Smooth muscle cell (in vitro differentiated cells): ENCODE measurements at regions not wholly inside any gene's neighbourhood (a gene's known extent, or its start where the extent isn't known, plus 50 kb on each side); places are given as distances from the start of the nearest gene placed in this dataset.

Source experiments
- DNase-seq: peaks from one replicate; lab custom pipeline; 2025; ENCODE audit not compliant: unreplicated experiment; lab: John Stamatoyannopoulos, UW
- H2AFZ ChIP-seq: fragments of 200-600 bp; sonication (generic); 2 replicates; pipeline ENCODE4 v1.6.0; 2016; ENCODE audit warnings: antibody characterized with exemption, low read depth, mild to moderate bottlenecking
- H3F3A ChIP-seq: fragments of 200-600 bp; sonication (generic); 2 replicates; pipeline ENCODE4 v1.6.0; 2017; ENCODE audit warnings: antibody characterized with exemption, low read depth
- H3K27ac ChIP-seq: fragments of 200-600 bp; sonication (generic); 2 replicates; pipeline ENCODE4 v1.5.1; 2016; ENCODE audit warnings: low read depth, mild to moderate bottlenecking
- H3K27me3 ChIP-seq: fragments of 200-600 bp; sonication (generic); 2 replicates; pipeline ENCODE4 v1.6.1; 2016; ENCODE audit warnings: low read depth, mild to moderate bottlenecking
- H3K36me3 ChIP-seq: fragments of 200-600 bp; sonication (generic); 2 replicates; pipeline ENCODE4 v1.5.1; 2016; ENCODE audit warnings: low read depth
- H3K4me1 ChIP-seq: fragments of 200-600 bp; sonication (generic); 2 replicates; pipeline ENCODE4 v1.5.1; 2016; ENCODE audit warnings: low read depth
- H3K4me2 ChIP-seq: fragments of 200-600 bp; sonication (generic); 2 replicates; pipeline ENCODE4 v1.6.0; 2016; ENCODE audit warnings: mild to moderate bottlenecking
- H3K4me3 ChIP-seq: fragments of 200-600 bp; sonication (generic); 2 replicates; pipeline ENCODE4 v1.5.1; 2016; ENCODE audit warnings: mild to moderate bottlenecking
- H3K79me2 ChIP-seq: fragments of 200-600 bp; sonication (generic); 2 replicates; pipeline ENCODE4 v1.6.0; 2016; ENCODE audit warnings: low read depth, mild to moderate bottlenecking
- H3K9ac ChIP-seq: fragments of 200-600 bp; sonication (generic); 2 replicates; pipeline ENCODE4 v1.6.0; 2016; ENCODE audit warnings: low read depth
- H3K9me3 ChIP-seq: fragments of 200-600 bp; sonication (generic); replicated peaks from 2 replicates; pipeline ENCODE4 v1.5.1; 2016; ENCODE audit warnings: low read depth
- H4K20me1 ChIP-seq: fragments of 200-600 bp; sonication (generic); 2 replicates; pipeline ENCODE4 v1.6.0; 2016; ENCODE audit warnings: low read depth
- WGBS: methylation state at CpG from one replicate; pipeline ENCODE4 v1.1.7; 2016; ENCODE audit warnings: low lambda C conversion rate; 5-methylcytosine and 5-hydroxymethylcytosine counted together
- TF ChIP-seq, protein P1 (sequence below): fragments of 200-600 bp; sonication (generic); IDR thresholded peaks from 2 replicates; pipeline ENCODE4 v1.5.1; 2017; ENCODE audit warnings: borderline replicate concordance, mild to moderate bottlenecking, antibody characterized with exemption; ENCODE audit not compliant: insufficient read depth, poor library complexity, severe bottlenecking

DNA sequence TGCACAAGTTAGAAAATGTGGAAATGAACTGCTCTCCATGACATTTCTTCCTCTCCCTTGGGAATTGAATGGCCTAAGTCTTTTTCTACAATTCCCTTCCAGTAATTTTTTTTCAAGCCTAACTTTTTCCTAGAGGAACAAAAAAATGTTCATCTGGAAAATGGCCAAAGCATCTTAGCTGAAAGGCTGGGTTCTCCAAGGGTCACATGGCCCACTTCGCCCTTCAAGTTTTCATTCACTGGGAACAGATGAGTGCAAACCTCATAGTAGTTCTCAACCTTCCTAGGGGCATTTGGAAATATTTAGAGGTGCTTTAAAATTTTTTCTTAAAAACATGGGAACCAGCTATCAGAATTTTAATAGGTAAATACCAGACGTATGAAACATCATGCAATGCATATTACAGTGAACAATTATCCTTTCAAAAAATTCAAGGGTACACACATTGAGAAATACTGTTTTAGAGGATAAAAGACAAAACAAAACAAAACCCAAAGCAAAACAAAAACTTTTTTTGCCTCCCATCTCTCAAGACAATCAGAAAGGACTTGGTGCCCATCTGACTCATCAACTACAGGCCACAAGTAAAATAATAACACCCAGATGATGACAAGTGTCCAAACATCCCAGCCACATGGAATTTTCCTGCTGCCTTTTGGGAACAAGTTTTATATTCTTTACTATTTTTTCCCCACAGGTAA is 208.8 kb downstream of the SLITRK6 start:
- H3K9ac ChIP-seq: no peak overlapping the region
- H3K79me2 ChIP-seq: no peaks in the 10 kb centered on the region
- no peaks in the 10 kb centered on the region for H3K27me3 ChIP-seq
- no peak for DNase-seq
- no peak overlapping the region for H3K4me2 ChIP-seq
- no peaks in the 10 kb centered on the region for H3K4me1 ChIP-seq
- TF ChIP-seq, protein P1, sequence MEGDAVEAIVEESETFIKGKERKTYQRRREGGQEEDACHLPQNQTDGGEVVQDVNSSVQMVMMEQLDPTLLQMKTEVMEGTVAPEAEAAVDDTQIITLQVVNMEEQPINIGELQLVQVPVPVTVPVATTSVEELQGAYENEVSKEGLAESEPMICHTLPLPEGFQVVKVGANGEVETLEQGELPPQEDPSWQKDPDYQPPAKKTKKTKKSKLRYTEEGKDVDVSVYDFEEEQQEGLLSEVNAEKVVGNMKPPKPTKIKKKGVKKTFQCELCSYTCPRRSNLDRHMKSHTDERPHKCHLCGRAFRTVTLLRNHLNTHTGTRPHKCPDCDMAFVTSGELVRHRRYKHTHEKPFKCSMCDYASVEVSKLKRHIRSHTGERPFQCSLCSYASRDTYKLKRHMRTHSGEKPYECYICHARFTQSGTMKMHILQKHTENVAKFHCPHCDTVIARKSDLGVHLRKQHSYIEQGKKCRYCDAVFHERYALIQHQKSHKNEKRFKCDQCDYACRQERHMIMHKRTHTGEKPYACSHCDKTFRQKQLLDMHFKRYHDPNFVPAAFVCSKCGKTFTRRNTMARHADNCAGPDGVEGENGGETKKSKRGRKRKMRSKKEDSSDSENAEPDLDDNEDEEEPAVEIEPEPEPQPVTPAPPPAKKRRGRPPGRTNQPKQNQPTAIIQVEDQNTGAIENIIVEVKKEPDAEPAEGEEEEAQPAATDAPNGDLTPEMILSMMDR: no peak
- no peaks in the 10 kb centered on the region for H3F3A ChIP-seq
- no peak overlapping the region for H3K27ac ChIP-seq
- H3K9me3 ChIP-seq: no peaks in the 10 kb centered on the region
- 88% methylated on average over 2 of the region's 2 CpGs for WGBS
- no peaks in the 10 kb centered on the region for H4K20me1 ChIP-seq
- no peak overlapping the region for H2AFZ ChIP-seq
- no peaks in the 10 kb centered on the region for H3K36me3 ChIP-seq
- no peak overlapping the region for H3K4me3 ChIP-seq

DNA sequence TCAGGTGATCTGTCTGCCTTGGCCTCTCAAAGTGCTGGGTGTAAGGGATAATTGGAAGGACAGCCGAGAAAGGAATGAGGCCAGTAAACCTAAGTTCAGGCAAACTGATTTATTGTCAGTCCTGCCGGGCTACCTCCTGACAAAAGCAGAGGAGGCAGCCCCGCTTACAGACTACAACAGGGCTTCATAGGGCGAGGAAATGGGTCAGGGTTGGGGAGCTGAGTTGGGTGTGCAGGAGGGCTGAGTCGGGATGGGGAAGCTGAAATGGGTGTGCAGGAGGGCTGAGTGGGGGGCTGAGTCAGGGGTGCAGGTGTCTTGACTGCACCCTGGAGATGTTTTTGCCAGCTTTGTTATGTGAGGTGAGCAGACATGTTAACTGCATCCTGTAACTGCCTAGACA is 210.2 kb downstream of the SLITRK6 start:
- WGBS: 87% methylated on average over 5 of the region's 5 CpGs
- Histone ChIP-seq H2AFZ (no peak overlapping the region), H3K79me2 (no peaks in the 10 kb centered on the region), H3K36me3 (no peaks in the 10 kb centered on the region), H3K27me3 (no peaks in the 10 kb centered on the region), H4K20me1 (no peaks in the 10 kb centered on the region), H3K27ac (no peak overlapping the region), H3K4me1 (no peaks in the 10 kb centered on the region), H3K4me3 (no peak overlapping the region), H3K9ac (no peak overlapping the region), H3F3A (no peaks in the 10 kb centered on the region), H3K4me2 (no peak overlapping the region), H3K9me3 (no peaks in the 10 kb centered on the region)
- TF ChIP-seq, protein P1: no peak
- DNase-seq: no peak

DNA sequence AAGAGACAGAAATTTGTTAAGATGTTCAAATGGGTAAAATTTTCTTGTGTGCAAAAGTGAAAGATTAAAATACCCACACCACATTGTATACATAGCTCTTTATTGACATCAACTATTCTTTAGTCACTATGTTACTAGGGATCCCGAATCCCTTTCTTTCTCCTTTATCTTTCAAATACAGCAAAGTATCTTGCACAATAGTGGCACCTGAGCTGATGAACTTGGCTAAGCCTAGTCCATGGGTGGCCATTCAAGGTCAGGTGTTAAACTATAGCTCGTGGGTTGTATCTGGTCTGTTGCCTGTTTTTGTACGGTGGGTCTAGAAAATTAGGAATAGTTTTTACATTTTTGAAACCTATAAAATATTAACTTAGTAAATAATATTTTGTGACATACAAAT is 210.9 kb downstream of the SLITRK6 start:
- Histone ChIP-seq H3K36me3 (no peaks in the 10 kb centered on the region), H3K9me3 (no peaks in the 10 kb centered on the region), H3F3A (no peaks in the 10 kb centered on the region), H3K27me3 (no peaks in the 10 kb centered on the region), H3K4me2 (no peak overlapping the region), H2AFZ (no peak overlapping the region), H3K79me2 (no peaks in the 10 kb centered on the region), H3K9ac (no peak overlapping the region), H3K4me3 (no peak overlapping the region), H4K20me1 (no peaks in the 10 kb centered on the region), H3K4me1 (no peaks in the 10 kb centered on the region), H3K27ac (peak overlapping the region; percentile 92)
- TF ChIP-seq, protein P1: no peak
- WGBS: 83% methylated on average over 3 of the region's 3 CpGs
- no peak for DNase-seq

DNA sequence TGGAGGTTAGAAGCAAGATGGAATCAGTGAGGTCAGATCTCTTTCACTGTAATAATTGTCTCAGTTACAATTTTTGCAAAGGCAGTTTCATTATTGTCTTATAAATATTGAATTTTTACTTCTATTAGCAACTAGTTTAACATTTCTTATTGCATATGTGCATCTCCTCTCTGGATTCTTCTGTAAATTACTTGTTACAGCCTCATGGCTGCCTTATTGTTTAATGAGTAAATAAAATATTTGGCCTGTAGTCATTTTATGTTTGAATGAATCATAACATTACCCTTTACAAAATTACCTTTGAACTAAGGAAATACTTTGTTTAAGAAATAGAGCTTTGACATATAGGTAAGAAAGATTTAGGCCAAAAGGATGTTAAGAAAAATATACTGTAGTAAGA is 212.4 kb downstream of the SLITRK6 start:
- H3K9ac ChIP-seq: no peak overlapping the region
- no peaks in the 10 kb centered on the region for H3K27me3 ChIP-seq
- H3K79me2 ChIP-seq: no peaks in the 10 kb centered on the region
- DNase-seq: no peak
- no peak overlapping the region for H3K4me2 ChIP-seq
- H3F3A ChIP-seq: no peaks in the 10 kb centered on the region
- H4K20me1 ChIP-seq: no peaks in the 10 kb centered on the region
- no peaks in the 10 kb centered on the region for H3K9me3 ChIP-seq
- no peak overlapping the region for H2AFZ ChIP-seq
- H3K4me1 ChIP-seq: no peaks in the 10 kb centered on the region
- H3K27ac ChIP-seq: peak overlapping the region; percentile 92
- no peak overlapping the region for H3K4me3 ChIP-seq
- TF ChIP-seq, protein P1: no peak
- no peaks in the 10 kb centered on the region for H3K36me3 ChIP-seq
